HFFc6 (cell line): ENCODE measurements at regions not wholly inside any gene's neighbourhood (a gene's known extent, or its start where the extent isn't known, plus 50 kb on each side); places are given as distances from the start of the nearest gene placed in this dataset.

ENCODE experiments used
- DNase-seq: peaks from one replicate; pipeline ENCODE4 v3.0.0-alpha.2; 2018
- H3K27ac Mint-ChIP-seq: 2 replicates; pipeline ENCODE4 v1.8.0; 2020; ENCODE audit warnings: mild to moderate bottlenecking, mixed read lengths
- H3K27me3 Mint-ChIP-seq: 2 replicates; pipeline ENCODE4 v1.8.0; 2021; ENCODE audit warnings: mild to moderate bottlenecking, moderate library complexity, mixed read lengths; ENCODE audit not compliant: insufficient read depth
- H3K36me3 Mint-ChIP-seq: 2 replicates; pipeline ENCODE4 v1.8.0; 2021; ENCODE audit warnings: low read depth, mixed read lengths
- H3K4me1 Mint-ChIP-seq: 2 replicates; pipeline ENCODE4 v1.8.0; 2020; ENCODE audit warnings: low read depth, mixed read lengths
- H3K4me3 Mint-ChIP-seq: 2 replicates; pipeline ENCODE4 v1.8.0; 2020; ENCODE audit warnings: mild to moderate bottlenecking, moderate library complexity, mixed read lengths
- H3K9me3 Mint-ChIP-seq: 2 replicates; pipeline ENCODE4 v1.8.0; 2020; ENCODE audit warnings: mild to moderate bottlenecking, mixed read lengths
- CTCF ChIP-seq: fragments of 200-600 bp; sonication (generic); IDR thresholded peaks from 2 replicates; pipeline ENCODE4 v1.5.0; 2021; ENCODE audit warnings: antibody characterized with exemption, mild to moderate bottlenecking

GRCh38 chr3:124535306-124535705, 194.9 kb upstream of the UMPS start:
- DNase-seq: no peak
- no peak for TF ChIP-seq CTCF
- no peak overlapping the region for H3K27ac Mint-ChIP-seq
- no peaks in the 10 kb centered on the region for H3K36me3 Mint-ChIP-seq
- no peak overlapping the region for H3K4me3 Mint-ChIP-seq
- peaks cover 20% of the 10 kb centered on the region for H3K27me3 Mint-ChIP-seq
- no peaks in the 10 kb centered on the region for H3K9me3 Mint-ChIP-seq
- no peaks in the 10 kb centered on the region for H3K4me1 Mint-ChIP-seq

GRCh38 chr3:124540550-124541211, 189.6 kb upstream of the UMPS start:
- TF ChIP-seq CTCF: no peak
- Mint-ChIP-seq H3K27ac (no peak overlapping the region), H3K4me1 (no peaks in the 10 kb centered on the region), H3K4me3 (no peak overlapping the region), H3K27me3 (peaks cover 22% of the 10 kb centered on the region), H3K9me3 (no peaks in the 10 kb centered on the region), H3K36me3 (no peaks in the 10 kb centered on the region)
- DNase-seq: no peak

GRCh38 chr3:124542214-124542869, 187.9 kb upstream of the UMPS start:
- peaks cover 21% of the 10 kb centered on the region for H3K27me3 Mint-ChIP-seq
- H3K27ac Mint-ChIP-seq: no peak overlapping the region
- H3K4me1 Mint-ChIP-seq: no peaks in the 10 kb centered on the region
- no peak for TF ChIP-seq CTCF
- no peak for DNase-seq
- no peaks in the 10 kb centered on the region for H3K9me3 Mint-ChIP-seq
- no peak overlapping the region for H3K4me3 Mint-ChIP-seq
- no peaks in the 10 kb centered on the region for H3K36me3 Mint-ChIP-seq

GRCh38 chr3:124545891-124546290, 184.4 kb upstream of the UMPS start:
- DNase-seq: no peak
- no peak for TF ChIP-seq CTCF
- Mint-ChIP-seq H3K27me3 (peaks cover 20% of the 10 kb centered on the region), H3K4me3 (no peak overlapping the region), H3K27ac (no peak overlapping the region), H3K36me3 (no peaks in the 10 kb centered on the region), H3K9me3 (no peaks in the 10 kb centered on the region), H3K4me1 (no peaks in the 10 kb centered on the region)

- no peak for DNase-seq
- Mint-ChIP-seq H3K36me3 (no peaks in the 10 kb centered on the region), H3K4me1 (peaks cover 3% of the 10 kb centered on the region), H3K9me3 (no peaks in the 10 kb centered on the region), H3K27ac (no peak overlapping the region), H3K27me3 (peaks cover 12% of the 10 kb centered on the region), H3K4me3 (no peak overlapping the region)
- no peak for TF ChIP-seq CTCF
Measured at GRCh38 chr3:124552224-124552623, 178.0 kb upstream of the UMPS start.
